ENCODE measurements at regions not wholly inside any gene's neighbourhood (a gene's known extent, or its start where the extent isn't known, plus 50 kb on each side); places are given as distances from the start of the nearest gene placed in this dataset.

DNA sequence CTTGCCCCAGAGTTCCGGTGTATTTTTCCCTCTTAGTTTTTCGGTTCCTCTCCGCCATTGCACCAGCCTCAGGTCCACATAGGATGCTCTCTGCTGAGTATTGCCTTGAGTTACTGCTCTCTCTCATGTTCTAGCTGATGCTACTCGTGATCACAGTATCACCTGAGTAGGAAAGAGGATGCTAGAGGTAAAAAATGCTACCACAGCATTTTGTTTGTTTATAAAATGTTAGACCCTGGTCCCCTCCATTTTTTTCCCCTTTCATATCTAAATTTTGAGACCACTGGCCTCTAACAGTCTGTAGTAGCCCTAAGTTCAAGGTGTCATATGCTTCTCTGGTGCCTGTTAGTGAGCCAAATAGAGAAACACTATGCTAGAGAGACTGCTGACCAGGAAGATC is 175.5 kb downstream of the OR2B2 start:
- Histone ChIP-seq H2AFZ (ENCODE audit: low read length) (no peak overlapping the region), H3K4me3 (ENCODE audit: low read length) (no peak overlapping the region), H3F3A (ENCODE audit: insufficient read depth, low read length) (no peaks in the 10 kb centered on the region), H4K20me1 (ENCODE audit: insufficient read depth, low read length) (no peaks in the 10 kb centered on the region), H3K9me3 (replicated peaks; ENCODE audit: insufficient read depth, low read length) (no peaks in the 10 kb centered on the region), H3K79me2 (ENCODE audit: low read length) (no peaks in the 10 kb centered on the region), H3K4me2 (ENCODE audit: low read depth, low read length) (no peak overlapping the region), H3K9me2 (replicated peaks; ENCODE audit: insufficient read depth, low read length) (no peaks in the 10 kb centered on the region), H3K9ac (ENCODE audit: low read length) (no peak overlapping the region), H3K36me3 (replicated peaks; ENCODE audit: insufficient read depth, low read length) (no peaks in the 10 kb centered on the region), H3K27ac (ENCODE audit: low read length) (no peak overlapping the region), H3K4me1 (ENCODE audit: low read length) (no peaks in the 10 kb centered on the region), H3K27me3 (replicated peaks; ENCODE audit: insufficient read depth, low read length) (no peaks in the 10 kb centered on the region)
- no peak for DNase-seq
- TF ChIP-seq EZH2 (optimal IDR thresholded peaks at IDR 0.05; ENCODE audit: low read depth, low read length) (no peak), EZH2phosphoT487 (IDR thresholded peaks at IDR 0.05; ENCODE audit: low read length) (no peak)
- TF ChIP-seq, protein P1, sequence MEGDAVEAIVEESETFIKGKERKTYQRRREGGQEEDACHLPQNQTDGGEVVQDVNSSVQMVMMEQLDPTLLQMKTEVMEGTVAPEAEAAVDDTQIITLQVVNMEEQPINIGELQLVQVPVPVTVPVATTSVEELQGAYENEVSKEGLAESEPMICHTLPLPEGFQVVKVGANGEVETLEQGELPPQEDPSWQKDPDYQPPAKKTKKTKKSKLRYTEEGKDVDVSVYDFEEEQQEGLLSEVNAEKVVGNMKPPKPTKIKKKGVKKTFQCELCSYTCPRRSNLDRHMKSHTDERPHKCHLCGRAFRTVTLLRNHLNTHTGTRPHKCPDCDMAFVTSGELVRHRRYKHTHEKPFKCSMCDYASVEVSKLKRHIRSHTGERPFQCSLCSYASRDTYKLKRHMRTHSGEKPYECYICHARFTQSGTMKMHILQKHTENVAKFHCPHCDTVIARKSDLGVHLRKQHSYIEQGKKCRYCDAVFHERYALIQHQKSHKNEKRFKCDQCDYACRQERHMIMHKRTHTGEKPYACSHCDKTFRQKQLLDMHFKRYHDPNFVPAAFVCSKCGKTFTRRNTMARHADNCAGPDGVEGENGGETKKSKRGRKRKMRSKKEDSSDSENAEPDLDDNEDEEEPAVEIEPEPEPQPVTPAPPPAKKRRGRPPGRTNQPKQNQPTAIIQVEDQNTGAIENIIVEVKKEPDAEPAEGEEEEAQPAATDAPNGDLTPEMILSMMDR (IDR thresholded peaks at IDR 0.05; ENCODE audit: low read length): no peak

GRCh38 chr6:27728442-27728841 is 183.8 kb downstream of the OR2B2 start:
- H3K4me1 ChIP-seq (ENCODE audit: low read length): no peaks in the 10 kb centered on the region
- H3K36me3 ChIP-seq (replicated peaks; ENCODE audit: insufficient read depth, low read length): no peaks in the 10 kb centered on the region
- no peak overlapping the region for H3K4me3 ChIP-seq (ENCODE audit: low read length)
- TF ChIP-seq, protein P1 (IDR thresholded peaks at IDR 0.05; ENCODE audit: low read length): no peak
- no peak for TF ChIP-seq EZH2phosphoT487 (IDR thresholded peaks at IDR 0.05; ENCODE audit: low read length)
- no peak for TF ChIP-seq EZH2 (optimal IDR thresholded peaks at IDR 0.05; ENCODE audit: low read depth, low read length)
- no peak overlapping the region for H2AFZ ChIP-seq (ENCODE audit: low read length)
- H3K79me2 ChIP-seq (ENCODE audit: low read length): no peaks in the 10 kb centered on the region
- DNase-seq: no peak
- no peak overlapping the region for H3K27ac ChIP-seq (ENCODE audit: low read length)
- H3K27me3 ChIP-seq (replicated peaks; ENCODE audit: insufficient read depth, low read length): no peaks in the 10 kb centered on the region
- no peaks in the 10 kb centered on the region for H3K9me2 ChIP-seq (replicated peaks; ENCODE audit: insufficient read depth, low read length)
- H3F3A ChIP-seq (ENCODE audit: insufficient read depth, low read length): no peaks in the 10 kb centered on the region
- H4K20me1 ChIP-seq (ENCODE audit: insufficient read depth, low read length): no peaks in the 10 kb centered on the region
- no peak overlapping the region for H3K4me2 ChIP-seq (ENCODE audit: low read depth, low read length)
- H3K9me3 ChIP-seq (replicated peaks; ENCODE audit: insufficient read depth, low read length): no peaks in the 10 kb centered on the region
- no peak overlapping the region for H3K9ac ChIP-seq (ENCODE audit: low read length)

DNA sequence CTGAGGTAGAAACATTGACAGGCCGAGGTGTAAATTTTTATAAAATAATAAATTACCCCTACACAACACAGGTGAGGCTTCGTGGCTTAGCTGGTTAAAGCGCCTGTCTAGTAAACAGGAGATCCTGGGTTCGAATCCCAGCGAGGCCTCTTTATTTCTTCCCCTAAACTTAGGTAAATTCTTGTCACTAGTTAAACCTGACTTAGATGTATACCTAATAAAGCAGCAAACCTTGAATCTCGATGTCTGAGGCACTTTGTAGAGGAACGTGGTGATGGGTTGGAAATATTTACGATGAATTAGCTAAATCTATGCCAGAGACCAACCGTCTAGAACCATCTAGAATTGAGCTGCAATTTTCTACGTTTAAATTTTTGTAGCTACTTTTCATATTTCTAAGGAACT is 185.6 kb downstream of the OR2B2 start:
- no peaks in the 10 kb centered on the region for H3K27me3 ChIP-seq (replicated peaks; ENCODE audit: insufficient read depth, low read length)
- TF ChIP-seq EZH2 (optimal IDR thresholded peaks at IDR 0.05; ENCODE audit: low read depth, low read length): no peak
- TF ChIP-seq, protein P1 (IDR thresholded peaks at IDR 0.05; ENCODE audit: low read length): no peak
- no peak for TF ChIP-seq EZH2phosphoT487 (IDR thresholded peaks at IDR 0.05; ENCODE audit: low read length)
- no peaks in the 10 kb centered on the region for H3F3A ChIP-seq (ENCODE audit: insufficient read depth, low read length)
- H4K20me1 ChIP-seq (ENCODE audit: insufficient read depth, low read length): no peaks in the 10 kb centered on the region
- H3K4me2 ChIP-seq (ENCODE audit: low read depth, low read length): no peak overlapping the region
- no peak overlapping the region for H3K9ac ChIP-seq (ENCODE audit: low read length)
- H3K4me1 ChIP-seq (ENCODE audit: low read length): no peaks in the 10 kb centered on the region
- H3K36me3 ChIP-seq (replicated peaks; ENCODE audit: insufficient read depth, low read length): no peaks in the 10 kb centered on the region
- no peak overlapping the region for H3K4me3 ChIP-seq (ENCODE audit: low read length)
- no peaks in the 10 kb centered on the region for H3K9me2 ChIP-seq (replicated peaks; ENCODE audit: insufficient read depth, low read length)
- H3K27ac ChIP-seq (ENCODE audit: low read length): no peak overlapping the region
- no peak for DNase-seq
- H3K79me2 ChIP-seq (ENCODE audit: low read length): no peaks in the 10 kb centered on the region
- no peak overlapping the region for H2AFZ ChIP-seq (ENCODE audit: low read length)
- no peaks in the 10 kb centered on the region for H3K9me3 ChIP-seq (replicated peaks; ENCODE audit: insufficient read depth, low read length)
